Astrocyte of the cerebellum (primary cell): ENCODE measurements at regions not wholly inside any gene's neighbourhood (a gene's known extent, or its start where the extent isn't known, plus 50 kb on each side); places are given as distances from the start of the nearest gene placed in this dataset.

Experiments used
- DNase-seq: peaks from one replicate; pipeline ENCODE4 v3.0.0-alpha.2; 2011; ENCODE audit warnings: low read depth
- H3K4me3 ChIP-seq: 2 replicates; pipeline ENCODE4 v1.5.1; 2011; ENCODE audit warnings: mild to moderate bottlenecking, low read depth, low read length, moderate library complexity
- in situ Hi-C: cut with HindIII; loops from 2 replicates; pipeline ENCODE4 v1.10.0; 2017; ENCODE audit warnings: low sequenced_read_pairs
- TF ChIP-seq, protein P1 (sequence below): IDR thresholded peaks from 2 replicates; pipeline ENCODE4 v1.5.1; 2012; ENCODE audit warnings: low read length, low read depth, moderate library complexity, mild to moderate bottlenecking; ENCODE audit errors: missing control alignments

GRCh38 chr2:196372811-196373664 is 201.7 kb upstream of the STK17B start:
- TF ChIP-seq, protein P1, sequence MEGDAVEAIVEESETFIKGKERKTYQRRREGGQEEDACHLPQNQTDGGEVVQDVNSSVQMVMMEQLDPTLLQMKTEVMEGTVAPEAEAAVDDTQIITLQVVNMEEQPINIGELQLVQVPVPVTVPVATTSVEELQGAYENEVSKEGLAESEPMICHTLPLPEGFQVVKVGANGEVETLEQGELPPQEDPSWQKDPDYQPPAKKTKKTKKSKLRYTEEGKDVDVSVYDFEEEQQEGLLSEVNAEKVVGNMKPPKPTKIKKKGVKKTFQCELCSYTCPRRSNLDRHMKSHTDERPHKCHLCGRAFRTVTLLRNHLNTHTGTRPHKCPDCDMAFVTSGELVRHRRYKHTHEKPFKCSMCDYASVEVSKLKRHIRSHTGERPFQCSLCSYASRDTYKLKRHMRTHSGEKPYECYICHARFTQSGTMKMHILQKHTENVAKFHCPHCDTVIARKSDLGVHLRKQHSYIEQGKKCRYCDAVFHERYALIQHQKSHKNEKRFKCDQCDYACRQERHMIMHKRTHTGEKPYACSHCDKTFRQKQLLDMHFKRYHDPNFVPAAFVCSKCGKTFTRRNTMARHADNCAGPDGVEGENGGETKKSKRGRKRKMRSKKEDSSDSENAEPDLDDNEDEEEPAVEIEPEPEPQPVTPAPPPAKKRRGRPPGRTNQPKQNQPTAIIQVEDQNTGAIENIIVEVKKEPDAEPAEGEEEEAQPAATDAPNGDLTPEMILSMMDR, result no peak
- in situ Hi-C loops, result no loop called here
- peak; percentile 2 for DNase-seq
- H3K4me3 ChIP-seq, result no peak overlapping the region

- H3K4me3 ChIP-seq, result no peak overlapping the region
- peak; percentile 78 for DNase-seq
- in situ Hi-C loops, result no loop called here
- TF ChIP-seq, protein P1, result no peak
These were observed 205.9 kb upstream of the STK17B start for GRCh38 chr2:196376984-196377877.

GRCh38 chr2:196379600-196379999 is 208.2 kb upstream of the STK17B start:
- TF ChIP-seq, protein P1, result no peak
- H3K4me3 ChIP-seq, result no peak overlapping the region
- in situ Hi-C loops, result no loop called here
- DNase-seq, result no peak

DNA sequence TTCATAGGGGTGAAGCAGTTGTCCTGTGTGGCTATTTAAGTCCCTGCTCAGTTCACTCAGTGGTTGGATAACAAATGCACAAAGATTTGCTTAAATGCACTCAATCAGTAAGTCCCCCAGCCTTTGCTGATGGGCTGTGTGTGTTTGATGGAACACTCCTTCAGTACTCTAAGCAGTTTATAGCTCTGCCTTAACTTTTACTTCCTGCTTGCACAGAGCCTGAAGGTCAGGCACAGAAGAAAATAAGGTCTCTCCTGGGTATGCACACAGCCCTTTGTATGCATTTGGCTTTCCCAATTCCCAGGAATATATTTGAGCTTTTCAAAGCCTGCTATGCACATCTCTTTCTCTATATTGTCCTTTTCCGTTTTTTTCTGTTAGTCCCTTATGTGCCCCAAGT is 208.7 kb upstream of the STK17B start:
- no peak for DNase-seq
- no peak overlapping the region for H3K4me3 ChIP-seq
- TF ChIP-seq, protein P1, result no peak
- in situ Hi-C loops, result no loop called here

- in situ Hi-C loops, result no loop called here
- TF ChIP-seq, protein P1, result no peak
- DNase-seq, result no peak
- no peak overlapping the region for H3K4me3 ChIP-seq
These were observed 209.2 kb upstream of the STK17B start for GRCh38 chr2:196380575-196380974.

DNA sequence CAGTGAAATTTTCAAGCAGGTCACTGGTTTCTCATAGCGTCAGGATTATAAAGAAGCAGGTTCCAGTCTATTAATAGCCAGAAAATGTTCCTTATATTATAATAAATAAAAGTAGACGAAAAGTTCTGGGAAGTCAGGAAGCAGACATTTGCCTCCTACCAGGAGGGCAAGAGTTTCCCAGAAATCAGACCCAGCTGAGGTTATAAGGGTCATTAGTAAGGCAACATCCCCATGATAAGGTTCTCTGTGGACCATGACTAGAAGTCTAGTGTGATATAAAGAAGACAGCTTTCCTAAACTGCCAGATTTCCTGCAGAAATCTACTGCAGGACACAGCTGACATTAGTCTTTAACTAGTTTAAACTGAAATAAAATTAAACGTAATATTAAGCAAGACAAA is 210.1 kb upstream of the STK17B start:
- no peak overlapping the region for H3K4me3 ChIP-seq
- DNase-seq, result no peak
- TF ChIP-seq, protein P1, result no peak
- in situ Hi-C loops, result no loop called here
